ENCODE measurements at regions not wholly inside any gene's neighbourhood (a gene's known extent, or its start where the extent isn't known, plus 50 kb on each side); places are given as distances from the start of the nearest gene placed in this dataset.

DNA sequence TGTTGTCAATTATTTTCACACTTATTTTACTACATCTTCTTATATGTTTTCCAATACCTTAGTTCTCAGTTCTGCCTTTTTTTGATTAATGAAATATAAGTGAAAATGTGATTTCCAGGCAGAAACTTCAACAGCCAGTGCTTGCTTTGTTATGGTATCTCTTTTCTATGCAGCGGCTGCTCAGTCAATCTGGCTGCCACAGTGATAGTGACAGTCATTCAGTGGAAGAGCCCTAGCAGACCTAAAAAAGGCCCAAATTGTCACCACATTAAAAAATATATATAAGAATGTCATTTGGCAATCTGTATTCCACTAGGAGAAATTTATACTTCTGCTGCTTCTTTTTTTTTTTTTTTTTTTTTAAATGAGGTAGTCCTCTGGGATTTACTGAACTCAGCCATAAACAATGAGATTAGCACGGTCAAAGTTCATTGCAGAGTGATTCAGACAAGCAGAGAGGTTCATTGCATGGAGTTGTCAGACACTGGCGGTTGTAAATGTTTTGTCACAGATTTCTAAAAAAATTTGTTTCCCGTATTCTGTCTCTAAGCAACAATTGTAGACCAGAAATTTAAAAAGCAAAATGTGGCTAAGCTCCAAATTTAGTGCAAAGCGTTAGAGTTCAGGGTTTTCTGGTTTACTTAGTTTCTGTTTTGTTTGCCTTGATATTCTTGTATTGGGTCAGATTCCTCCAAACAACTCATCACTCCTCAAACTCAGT is 94.7 kb upstream of the PRR20A start:
- Histone ChIP-seq H3K4me1 (no peaks in the 10 kb centered on the region), H3K36me3 (no peaks in the 10 kb centered on the region), H3K9me3 (peaks cover 0 to 37% (median 26%) of the 10 kb centered on the region in 8 donors), H3K27ac (no peak overlapping the region), H3K27me3 (replicated peaks in 1 of 7) (no peaks in the 10 kb centered on the region), H3K4me3 (no peak overlapping the region)
- no peak for DNase-seq
- WGBS, 5 donors = 49 to 67% (median 57%) methylated on average over 5 of the region's 5 CpGs
- TF ChIP-seq POLR2A (IDR thresholded peaks at IDR 0.05) = no peak
- TF ChIP-seq, protein P1, sequence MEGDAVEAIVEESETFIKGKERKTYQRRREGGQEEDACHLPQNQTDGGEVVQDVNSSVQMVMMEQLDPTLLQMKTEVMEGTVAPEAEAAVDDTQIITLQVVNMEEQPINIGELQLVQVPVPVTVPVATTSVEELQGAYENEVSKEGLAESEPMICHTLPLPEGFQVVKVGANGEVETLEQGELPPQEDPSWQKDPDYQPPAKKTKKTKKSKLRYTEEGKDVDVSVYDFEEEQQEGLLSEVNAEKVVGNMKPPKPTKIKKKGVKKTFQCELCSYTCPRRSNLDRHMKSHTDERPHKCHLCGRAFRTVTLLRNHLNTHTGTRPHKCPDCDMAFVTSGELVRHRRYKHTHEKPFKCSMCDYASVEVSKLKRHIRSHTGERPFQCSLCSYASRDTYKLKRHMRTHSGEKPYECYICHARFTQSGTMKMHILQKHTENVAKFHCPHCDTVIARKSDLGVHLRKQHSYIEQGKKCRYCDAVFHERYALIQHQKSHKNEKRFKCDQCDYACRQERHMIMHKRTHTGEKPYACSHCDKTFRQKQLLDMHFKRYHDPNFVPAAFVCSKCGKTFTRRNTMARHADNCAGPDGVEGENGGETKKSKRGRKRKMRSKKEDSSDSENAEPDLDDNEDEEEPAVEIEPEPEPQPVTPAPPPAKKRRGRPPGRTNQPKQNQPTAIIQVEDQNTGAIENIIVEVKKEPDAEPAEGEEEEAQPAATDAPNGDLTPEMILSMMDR (IDR thresholded peaks at IDR 0.05 in 8 of 11, conservative IDR thresholded peaks at IDR 0.05 in 3 of 11) = no peak
- TF ChIP-seq POLR2AphosphoS5 (IDR thresholded peaks at IDR 0.05) = no peak
- intact Hi-C loops (cut with DNase I; ENCODE audit: low total_unique reads) = no loop called here

DNA sequence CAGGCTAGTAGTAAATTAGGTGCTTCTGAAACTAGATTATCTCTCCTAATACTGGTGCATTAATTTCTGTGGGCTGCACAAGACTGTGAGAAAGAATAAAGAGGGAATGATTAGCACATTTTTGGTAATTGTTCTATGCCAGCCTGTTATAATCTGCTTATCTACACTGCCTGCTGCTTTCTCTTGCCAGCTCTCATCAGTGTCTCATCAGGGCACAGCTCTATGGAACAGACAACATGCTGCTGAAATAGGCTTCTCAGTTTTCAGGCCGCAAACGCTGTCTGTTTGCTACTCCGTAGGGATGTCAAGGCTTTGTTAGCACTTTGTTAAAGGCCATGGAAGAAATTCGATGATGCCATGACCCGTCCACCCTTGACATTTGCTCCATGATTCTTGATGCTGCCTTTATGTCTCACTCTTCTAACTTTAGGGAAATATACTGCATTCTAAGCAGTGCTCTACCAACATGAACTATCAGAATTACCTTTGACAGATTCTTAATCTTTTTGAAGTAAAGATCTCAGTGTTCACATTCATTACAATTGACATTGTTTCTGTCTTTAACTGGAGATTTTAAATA is 84.0 kb upstream of the PRR20A start:
- Histone ChIP-seq H3K27ac (no peak overlapping the region), H3K9me3 (peaks cover 0 to 19% (median 6%) of the 10 kb centered on the region in 8 donors), H3K4me3 (no peak overlapping the region), H3K4me1 (no peaks in the 10 kb centered on the region), H3K36me3 (no peaks in the 10 kb centered on the region), H3K27me3 (replicated peaks in 1 of 7) (no peaks in the 10 kb centered on the region)
- no peak for DNase-seq
- TF ChIP-seq, protein P1 (IDR thresholded peaks at IDR 0.05 in 8 of 11, conservative IDR thresholded peaks at IDR 0.05 in 3 of 11) = no peak
- TF ChIP-seq POLR2AphosphoS5 (IDR thresholded peaks at IDR 0.05) (no peak), POLR2A (IDR thresholded peaks at IDR 0.05) (no peak)
- intact Hi-C loops (cut with DNase I; ENCODE audit: low total_unique reads) = no loop called here
- 80 to 86% (median 80%) methylated on average over 5 of the region's 5 CpGs for WGBS, 5 donors

DNA sequence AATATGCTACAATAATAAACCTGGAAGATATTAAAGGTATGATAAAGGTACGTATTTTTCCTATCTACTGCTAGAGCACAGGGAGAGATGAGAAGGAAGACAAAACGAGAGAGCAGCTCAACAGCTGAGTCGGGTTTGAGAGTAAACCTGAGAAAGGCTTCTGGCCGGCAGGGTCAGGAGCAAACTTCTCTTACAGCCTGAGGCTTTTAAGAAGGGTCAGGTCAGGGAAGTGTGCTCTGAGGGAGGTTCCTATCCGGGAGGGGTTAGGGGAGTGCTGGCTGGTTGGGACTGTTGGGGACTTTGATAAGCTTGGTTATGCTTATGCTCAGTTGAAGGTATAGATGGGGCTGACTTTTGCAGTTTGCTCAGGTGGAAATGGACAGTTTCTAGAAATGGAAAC is 77.7 kb upstream of the PRR20A start:
- Histone ChIP-seq H3K4me1 (no peaks in the 10 kb centered on the region), H3K36me3 (no peaks in the 10 kb centered on the region), H3K4me3 (no peak overlapping the region), H3K27ac (no peak overlapping the region), H3K27me3 (replicated peaks in 1 of 7) (no peaks in the 10 kb centered on the region), H3K9me3 (peaks cover 0 to 9% (median 2%) of the 10 kb centered on the region in 8 donors)
- DNase-seq = no peak
- WGBS, 5 donors = 52 to 70% (median 66%) methylated on average over 5 of the region's 5 CpGs
- TF ChIP-seq POLR2AphosphoS5 (IDR thresholded peaks at IDR 0.05) (no peak), POLR2A (IDR thresholded peaks at IDR 0.05) (no peak)
- TF ChIP-seq, protein P1 (IDR thresholded peaks at IDR 0.05 in 8 of 11, conservative IDR thresholded peaks at IDR 0.05 in 3 of 11) = no peak
- intact Hi-C loops (cut with DNase I; ENCODE audit: low total_unique reads) = no loop called here

DNA sequence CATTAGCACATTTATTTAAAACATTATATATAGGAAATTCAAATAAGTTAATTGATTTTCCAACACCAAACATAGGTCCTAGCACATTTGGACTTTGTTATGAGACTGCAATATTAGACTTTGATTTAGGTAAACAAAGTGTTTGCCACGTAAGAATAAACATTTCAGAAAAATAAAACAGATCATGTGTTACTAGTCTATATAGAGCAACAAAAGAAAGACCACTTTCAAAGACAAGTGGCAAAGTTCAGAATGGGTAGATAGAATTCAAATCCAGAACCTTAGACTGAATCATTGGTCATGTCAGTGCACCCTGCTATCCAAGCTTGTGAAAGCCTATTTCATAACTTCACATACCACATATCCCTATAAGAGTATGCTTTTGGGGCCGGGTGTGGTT is 66.7 kb upstream of the PRR20A start:
- intact Hi-C loops (cut with DNase I; ENCODE audit: low total_unique reads) = no loop called here
- Histone ChIP-seq H3K4me3 (no peak overlapping the region), H3K4me1 (no peaks in the 10 kb centered on the region), H3K27me3 (replicated peaks in 1 of 7) (no peaks in the 10 kb centered on the region), H3K27ac (no peak overlapping the region), H3K36me3 (no peaks in the 10 kb centered on the region), H3K9me3 (peaks cover 0 to 5% (median 2%) of the 10 kb centered on the region in 8 donors)
- no peak for DNase-seq
- TF ChIP-seq, protein P1 (IDR thresholded peaks at IDR 0.05 in 8 of 11, conservative IDR thresholded peaks at IDR 0.05 in 3 of 11) = no peak
- TF ChIP-seq POLR2A (IDR thresholded peaks at IDR 0.05) (no peak), POLR2AphosphoS5 (IDR thresholded peaks at IDR 0.05) (no peak)
- WGBS, 5 donors = 66 to 77% (median 73%) methylated on average over 2 of the region's 2 CpGs

Measured in spleen (tissue), 11 donors.